ENCODE measurements at regions not wholly inside any gene's neighbourhood (a gene's known extent, or its start where the extent isn't known, plus 50 kb on each side); places are given as distances from the start of the nearest gene placed in this dataset.
"Not testable (repeated sequence)": the region's sequence is repeated elsewhere in the genome, so short reads cannot be mapped to it uniquely, and the experiment has no call there.

- no peak for DNase-seq
Measured at GRCh38 chr5:158045696-158046095, 186.8 kb upstream of the CLINT1 start.

- no peak for DNase-seq
Measured at GRCh38 chr5:158039911-158040347, 181.0 kb upstream of the CLINT1 start.

GRCh38 chr5:158039441-158039840, 180.5 kb upstream of the CLINT1 start:
- no peak for DNase-seq

GRCh38 chr5:158036983-158037595, 178.1 kb upstream of the CLINT1 start:
- DNase-seq: not testable (repeated sequence)

GRCh38 chr5:158034586-158034985, 175.6 kb upstream of the CLINT1 start:
- DNase-seq: not testable (repeated sequence)

- no peak for DNase-seq
Measured at GRCh38 chr5:158033724-158034123, 174.8 kb upstream of the CLINT1 start.

- DNase-seq: no peak
Measured at GRCh38 chr5:158033076-158033475, 174.1 kb upstream of the CLINT1 start.

- DNase-seq: no peak
Measured at GRCh38 chr5:158032246-158032645, 173.3 kb upstream of the CLINT1 start.

GRCh38 chr5:158027806-158028775, 169.1 kb upstream of the CLINT1 start:
- no peak for DNase-seq

- DNase-seq: no peak
Measured at GRCh38 chr5:158026304-158027031, 167.5 kb upstream of the CLINT1 start.

- no peak for DNase-seq
Measured at GRCh38 chr5:158023266-158023665, 164.3 kb upstream of the CLINT1 start.

- no peak for DNase-seq
Measured at GRCh38 chr5:158022837-158023236, 163.9 kb upstream of the CLINT1 start.

GRCh38 chr5:158022393-158022792, 163.4 kb upstream of the CLINT1 start:
- no peak for DNase-seq

GRCh38 chr5:158020555-158021418, 161.8 kb upstream of the CLINT1 start:
- no peak for DNase-seq

GRCh38 chr5:158017469-158017868, 158.5 kb upstream of the CLINT1 start:
- no peak for DNase-seq

- no peak for DNase-seq
Measured at GRCh38 chr5:158014372-158014771, 155.4 kb upstream of the CLINT1 start.

- DNase-seq: no peak
Measured at GRCh38 chr5:158013939-158014338, 155.0 kb upstream of the CLINT1 start.

GRCh38 chr5:158013303-158013702, 154.4 kb upstream of the CLINT1 start:
- no peak for DNase-seq

GRCh38 chr5:158011422-158011821, 152.5 kb upstream of the CLINT1 start:
- no peak for DNase-seq

GRCh38 chr5:158010831-158011230, 151.9 kb upstream of the CLINT1 start:
- no peak for DNase-seq

GRCh38 chr5:158007336-158007735, 148.4 kb upstream of the CLINT1 start:
- DNase-seq: no peak

GRCh38 chr5:157999696-158000095, 140.8 kb upstream of the CLINT1 start:
- no peak for DNase-seq
